SK-N-DZ (cell line): ENCODE measurements at regions not wholly inside any gene's neighbourhood (a gene's known extent, or its start where the extent isn't known, plus 50 kb on each side); places are given as distances from the start of the nearest gene placed in this dataset.

ENCODE experiments used
- DNase-seq: peaks from one replicate; pipeline ENCODE4 v3.0.0-alpha.2; 2015; ENCODE audit warnings: low spot score

- peak; percentile 69 for DNase-seq
These were observed 109.9 kb upstream of the ATP11B start for GRCh38 chr3:182683453-182683852.

DNA sequence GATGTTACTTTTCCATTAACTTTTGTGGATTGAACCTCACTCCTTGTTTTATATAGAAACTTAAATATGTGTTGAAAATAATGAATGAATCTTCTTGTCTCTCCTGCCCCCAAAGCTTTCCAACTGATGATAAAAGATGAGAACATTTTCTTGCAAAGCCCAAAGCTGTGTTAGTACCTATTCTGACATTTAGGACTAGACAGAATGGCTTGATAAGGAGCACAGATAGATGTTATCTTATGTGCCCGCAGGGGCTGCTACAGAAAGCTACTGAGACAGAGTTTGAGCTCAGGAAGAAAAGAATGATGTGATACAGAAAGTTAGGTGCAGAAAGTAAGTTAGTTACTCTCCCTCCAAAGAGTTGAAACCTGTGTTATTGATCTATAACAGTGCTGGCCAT is 109.4 kb upstream of the ATP11B start:
- DNase-seq: no peak

- DNase-seq: no peak
These were observed 107.0 kb upstream of the ATP11B start for GRCh38 chr3:182686033-182686886.

GRCh38 chr3:182690172-182690571 is 103.1 kb upstream of the ATP11B start:
- no peak for DNase-seq

GRCh38 chr3:182692021-182692420 is 101.3 kb upstream of the ATP11B start:
- DNase-seq: no peak

DNA sequence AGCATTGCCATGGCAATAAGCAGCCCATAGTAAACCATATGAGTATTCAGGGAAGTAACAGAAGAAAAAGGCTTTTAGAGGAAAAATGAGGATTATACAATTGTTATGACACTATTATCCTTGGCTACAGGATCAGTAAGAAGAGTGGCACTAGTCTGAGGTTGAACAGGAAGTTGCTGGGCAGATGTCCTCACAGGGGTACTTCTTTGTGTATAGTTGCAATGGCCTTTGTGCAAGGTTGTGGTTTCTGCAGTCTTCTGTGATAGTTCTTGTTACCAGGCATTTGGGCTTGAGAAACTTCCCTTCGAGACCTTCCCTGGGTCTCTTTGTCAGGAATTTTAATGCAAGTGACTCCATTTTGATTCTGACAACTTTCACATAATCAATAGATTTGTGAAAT is 100.6 kb upstream of the ATP11B start:
- DNase-seq: no peak

DNA sequence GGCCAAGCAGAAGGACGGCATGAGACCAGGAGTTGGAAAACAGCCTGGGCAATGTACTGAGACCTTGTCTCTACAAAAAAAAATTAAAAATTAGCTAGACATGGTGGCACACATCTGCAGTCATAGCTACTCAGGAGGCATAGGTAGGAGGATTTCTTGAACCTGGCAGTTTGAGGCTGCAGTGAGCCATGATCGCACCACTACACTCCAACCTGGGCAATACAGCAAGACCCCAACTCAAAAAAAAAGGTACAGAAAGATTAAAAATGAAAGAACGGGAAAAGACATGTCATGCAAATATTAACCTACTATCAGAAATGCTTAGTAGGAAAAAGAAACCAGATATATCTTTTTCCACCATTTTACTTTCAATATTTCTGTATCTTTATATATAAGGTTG is 99.6 kb upstream of the ATP11B start:
- no peak for DNase-seq

- no peak for DNase-seq
These were observed 96.4 kb upstream of the ATP11B start for GRCh38 chr3:182696916-182697315.

- peak; percentile 26 for DNase-seq
These were observed 95.9 kb upstream of the ATP11B start for GRCh38 chr3:182697345-182697919.

GRCh38 chr3:182698078-182698477 is 95.2 kb upstream of the ATP11B start:
- no peak for DNase-seq

DNA sequence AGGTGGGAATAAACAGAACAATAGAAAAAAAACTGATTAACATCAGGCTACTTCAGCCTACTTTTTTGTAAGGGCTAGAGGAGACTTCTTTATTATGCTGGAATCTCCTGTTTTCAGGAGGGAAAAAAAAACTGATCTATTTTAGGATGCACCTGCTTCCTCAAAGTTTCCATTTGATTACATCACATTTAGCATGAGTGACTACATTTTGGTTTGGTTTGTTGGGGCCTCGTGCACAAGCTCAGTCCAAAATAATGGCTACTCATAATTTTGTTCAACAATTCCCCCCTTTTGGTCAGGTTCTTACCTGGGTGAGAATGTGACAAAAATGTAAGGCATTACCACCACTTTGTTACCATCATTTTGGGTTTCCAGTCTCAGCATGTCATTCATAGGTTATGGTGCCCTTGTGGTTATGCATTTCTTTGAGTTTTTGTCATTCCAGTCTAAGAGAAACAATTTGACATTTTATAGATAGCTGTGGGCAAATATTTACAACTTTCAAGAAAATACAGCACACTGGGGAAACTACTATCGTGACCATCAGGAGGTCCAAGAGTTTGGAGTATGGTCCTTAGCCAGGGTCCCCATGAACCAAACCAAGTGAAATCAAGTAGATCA is 93.6 kb upstream of the ATP11B start:
- DNase-seq: no peak

DNA sequence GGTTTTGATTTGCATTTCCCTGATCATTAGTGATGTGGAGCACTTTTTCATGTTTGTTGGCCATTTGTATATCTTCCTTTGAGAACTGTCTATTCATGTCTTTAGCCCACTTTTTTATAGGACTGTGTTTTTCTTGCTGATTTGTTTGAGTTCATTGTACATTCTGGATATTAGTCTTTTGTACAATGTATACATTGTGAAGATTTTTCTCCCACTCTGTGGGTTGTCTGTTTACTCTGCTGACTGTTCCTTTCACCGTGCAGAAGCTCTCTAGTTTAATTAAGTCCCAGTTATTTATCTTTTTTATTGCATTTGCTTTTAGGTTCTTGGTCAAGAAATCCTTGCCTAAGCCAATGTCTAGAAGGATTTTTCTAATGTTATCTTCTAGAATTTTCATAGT is 91.1 kb upstream of the ATP11B start:
- no peak for DNase-seq

- no peak for DNase-seq
These were observed 90.1 kb upstream of the ATP11B start for GRCh38 chr3:182703233-182703632.

- DNase-seq: no peak
These were observed 88.4 kb upstream of the ATP11B start for GRCh38 chr3:182704926-182705325.

- no peak for DNase-seq
These were observed 84.5 kb upstream of the ATP11B start for GRCh38 chr3:182708810-182709209.

GRCh38 chr3:182709306-182709705 is 84.0 kb upstream of the ATP11B start:
- DNase-seq: no peak

DNA sequence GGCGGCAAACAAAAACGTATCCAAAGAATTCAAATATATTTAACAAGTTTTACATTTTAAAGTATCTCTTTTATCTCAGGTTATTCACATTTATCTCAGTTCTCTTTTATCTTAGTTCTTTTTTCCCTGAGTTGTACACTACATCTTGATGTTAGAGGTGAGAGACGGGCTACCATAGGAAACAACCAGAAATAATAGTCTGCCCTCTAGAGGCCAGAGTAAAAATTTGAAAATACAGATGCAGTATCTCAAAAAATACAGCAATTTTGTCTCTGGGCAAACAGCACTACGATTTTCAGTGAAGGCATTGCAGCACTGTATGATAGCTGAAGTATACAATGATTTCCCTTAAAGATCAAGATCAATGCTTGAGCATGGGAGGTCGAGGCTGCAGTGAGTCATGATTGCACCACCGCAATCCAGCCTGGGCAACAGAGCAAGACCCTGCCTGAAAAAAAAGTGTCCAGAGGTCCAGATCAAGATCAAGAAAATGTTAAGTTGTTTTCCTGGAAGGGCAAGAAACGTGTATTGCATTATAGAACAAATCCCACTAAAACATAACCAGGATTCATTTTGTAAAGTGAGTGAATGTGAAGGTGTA is 82.6 kb upstream of the ATP11B start:
- DNase-seq: peak; percentile 50

DNA sequence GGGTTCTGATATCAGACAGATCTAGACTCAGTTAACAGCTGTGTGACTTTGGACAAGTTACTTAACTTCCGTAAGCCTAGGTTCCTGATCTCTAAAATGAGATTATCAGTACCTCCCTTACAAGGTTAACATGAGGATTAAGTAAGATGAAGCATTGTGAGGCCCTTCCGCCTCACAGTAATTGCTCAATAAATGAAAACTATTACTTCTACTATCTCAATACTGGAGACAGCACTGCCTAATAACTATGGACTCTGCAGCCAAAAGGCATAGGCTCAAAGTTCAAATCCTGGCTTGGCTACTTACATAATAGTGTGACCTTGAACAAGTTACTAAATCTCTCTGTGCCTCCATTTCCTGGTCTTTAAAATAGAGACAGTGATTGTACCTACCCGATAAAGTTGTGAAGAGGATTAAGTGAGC is 82.0 kb upstream of the ATP11B start:
- DNase-seq: no peak

DNA sequence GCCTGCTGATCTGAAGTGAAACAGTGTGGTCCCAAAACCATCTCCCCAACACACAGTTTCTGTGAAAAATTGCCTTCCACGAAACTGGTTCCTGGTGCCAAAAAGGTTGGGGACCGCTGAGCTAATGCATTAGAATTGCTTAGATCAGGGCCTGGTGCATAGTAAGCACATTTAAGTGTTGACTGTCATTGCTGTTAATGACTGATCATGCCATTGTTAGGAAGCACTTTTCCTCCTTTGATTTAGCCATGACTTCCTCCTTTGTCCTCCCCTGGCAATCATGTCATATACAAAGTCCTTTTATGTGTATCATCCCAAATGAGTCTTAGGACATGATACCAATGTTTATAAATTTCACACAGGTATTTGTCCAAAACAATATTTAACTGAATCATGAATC is 81.5 kb upstream of the ATP11B start:
- no peak for DNase-seq

DNA sequence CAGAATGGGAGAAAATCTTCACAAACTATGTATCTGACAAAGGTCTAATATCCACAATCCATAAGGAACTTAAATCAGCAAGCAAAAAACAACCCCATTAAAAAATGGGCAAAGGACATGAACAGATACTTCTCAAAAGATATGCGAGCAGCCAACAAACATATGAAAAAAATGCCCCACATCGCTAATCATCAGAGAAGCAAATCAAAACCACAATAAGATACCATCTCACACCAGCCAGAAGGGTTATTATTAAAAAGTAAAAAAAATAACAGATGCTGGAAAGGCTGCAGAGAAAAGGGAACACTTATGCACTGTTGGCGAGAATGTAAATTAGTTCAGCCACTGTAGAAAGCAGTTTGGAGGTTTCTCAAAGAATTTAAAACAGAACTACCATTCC is 80.2 kb upstream of the ATP11B start:
- no peak for DNase-seq

DNA sequence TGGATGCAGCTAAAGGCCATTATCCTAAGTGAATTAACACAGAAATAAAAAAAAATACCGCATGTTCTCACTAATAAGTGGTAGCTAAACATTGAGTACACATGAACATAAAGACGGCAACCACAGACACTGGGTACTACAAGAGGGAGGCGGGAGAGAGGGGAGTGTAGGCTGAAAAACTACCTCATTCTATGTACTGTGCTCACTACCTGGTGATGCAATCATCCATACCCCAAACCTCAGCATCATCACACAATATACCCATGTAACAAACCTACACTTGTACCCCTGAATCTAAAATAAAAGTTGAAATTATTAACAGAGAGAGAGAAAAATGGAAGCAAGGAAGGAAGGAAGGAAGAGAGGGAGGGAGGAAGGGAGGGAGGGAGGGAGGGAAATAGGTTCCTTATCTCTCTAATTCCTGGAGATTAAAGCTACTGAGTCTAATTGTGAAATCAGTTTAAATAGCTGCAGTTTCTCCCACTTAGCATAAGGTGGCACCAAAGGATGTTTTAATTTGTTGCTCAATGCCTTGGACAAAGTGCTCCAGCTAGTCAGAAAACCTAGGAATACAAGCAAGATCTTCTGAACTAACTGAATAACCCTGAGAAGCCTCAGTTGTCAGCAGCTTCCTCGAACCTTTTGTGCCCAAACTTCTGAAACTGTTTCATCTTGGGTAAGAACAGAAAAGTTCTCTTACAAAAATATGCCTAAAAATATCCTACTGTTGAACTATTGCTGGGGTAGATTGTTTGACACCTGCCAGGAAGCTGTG is 79.4 kb upstream of the ATP11B start:
- peak; percentile 72 for DNase-seq

- no peak for DNase-seq
These were observed 78.3 kb upstream of the ATP11B start for GRCh38 chr3:182715006-182715405.
